Central memory CD8-positive, alpha-beta T cell (primary cell): ENCODE measurements at regions not wholly inside any gene's neighbourhood (a gene's known extent, or its start where the extent isn't known, plus 50 kb on each side); places are given as distances from the start of the nearest gene placed in this dataset.

Source experiments
- ATAC-seq: fragments of 150-1000 bp; cut with Tn5 transposase; replicated peaks from 2 replicates; pipeline ENCODE4 v1.10.0; 2022; ENCODE audit warnings: mild to moderate bottlenecking, moderate FRiP score, moderate number of reproducible peaks; ENCODE audit not compliant: poor library complexity, severe bottlenecking; ENCODE audit errors: extremely low read depth
- DNase-seq, 2 donors: peaks; one replicate each; pipeline ENCODE4 v3.0.0; 2021; ENCODE audit warnings: low spot score in 2 of 2
- H3K27ac Mint-ChIP-seq: one replicate; pipeline ENCODE4 v1.8.0; 2022; ENCODE audit warnings: low read depth, mild to moderate bottlenecking, moderate library complexity, mixed read lengths
- H3K27me3 Mint-ChIP-seq: one replicate; pipeline ENCODE4 v1.8.0; 2022; ENCODE audit warnings: mixed read lengths
- H3K36me3 Mint-ChIP-seq: one replicate; pipeline ENCODE4 v1.8.0; 2022; ENCODE audit warnings: mild to moderate bottlenecking, moderate library complexity, mixed read lengths; ENCODE audit not compliant: insufficient read depth
- H3K4me1 Mint-ChIP-seq: one replicate; pipeline ENCODE4 v1.8.0; 2022; ENCODE audit warnings: mixed read lengths
- H3K4me3 Mint-ChIP-seq: one replicate; pipeline ENCODE4 v1.8.0; 2022; ENCODE audit warnings: mild to moderate bottlenecking, moderate library complexity, mixed read lengths
- H3K9me3 Mint-ChIP-seq: one replicate; pipeline ENCODE4 v1.8.0; 2022; ENCODE audit warnings: mixed read lengths

- peaks cover 60% of the 10 kb centered on the region for H3K27me3 Mint-ChIP-seq
- H3K4me3 Mint-ChIP-seq, result no peak overlapping the region
- ATAC-seq (no peak), DNase-seq (no peak)
- no peak overlapping the region for H3K27ac Mint-ChIP-seq
- no peaks in the 10 kb centered on the region for H3K9me3 Mint-ChIP-seq
- peaks cover 6% of the 10 kb centered on the region for H3K4me1 Mint-ChIP-seq
- H3K36me3 Mint-ChIP-seq, result no peaks in the 10 kb centered on the region
Measured at GRCh38 chr10:128375171-128375570, 248.9 kb upstream of the MKI67 start.

- Mint-ChIP-seq H3K9me3 (no peaks in the 10 kb centered on the region), H3K36me3 (no peaks in the 10 kb centered on the region), H3K27ac (no peak overlapping the region), H3K27me3 (peaks cover 59% of the 10 kb centered on the region), H3K4me1 (peaks cover 6% of the 10 kb centered on the region), H3K4me3 (no peak overlapping the region)
- no peak for ATAC-seq
- DNase-seq, result no peak
Measured at GRCh38 chr10:128377364-128377987, 251.3 kb upstream of the MKI67 start.

- Mint-ChIP-seq H3K27ac (no peak overlapping the region), H3K9me3 (no peaks in the 10 kb centered on the region), H3K36me3 (no peaks in the 10 kb centered on the region), H3K27me3 (peaks cover 59% of the 10 kb centered on the region), H3K4me3 (no peak overlapping the region), H3K4me1 (peaks cover 6% of the 10 kb centered on the region)
- no peak for ATAC-seq
- no peak for DNase-seq
Measured at GRCh38 chr10:128377988-128378387, 251.8 kb upstream of the MKI67 start.

GRCh38 chr10:128380946-128381345 is 254.7 kb upstream of the MKI67 start:
- Mint-ChIP-seq H3K27ac (no peak overlapping the region), H3K36me3 (no peaks in the 10 kb centered on the region), H3K4me3 (no peak overlapping the region), H3K4me1 (no peaks in the 10 kb centered on the region), H3K9me3 (peaks cover 5% of the 10 kb centered on the region), H3K27me3 (peaks cover 29% of the 10 kb centered on the region)
- ATAC-seq (no peak), DNase-seq (no peak)

- Mint-ChIP-seq H3K4me3 (no peak overlapping the region), H3K4me1 (no peaks in the 10 kb centered on the region), H3K36me3 (no peaks in the 10 kb centered on the region), H3K27ac (no peak overlapping the region), H3K9me3 (peaks cover 5% of the 10 kb centered on the region), H3K27me3 (peaks cover 26% of the 10 kb centered on the region)
- ATAC-seq (no peak), DNase-seq (no peak)
Measured at GRCh38 chr10:128382225-128382624, 256.0 kb upstream of the MKI67 start.

- ATAC-seq, result no peak
- Mint-ChIP-seq H3K36me3 (no peaks in the 10 kb centered on the region), H3K27ac (no peak overlapping the region), H3K27me3 (peaks cover 10% of the 10 kb centered on the region), H3K4me3 (no peak overlapping the region), H3K4me1 (no peaks in the 10 kb centered on the region), H3K9me3 (peaks cover 5% of the 10 kb centered on the region)
- DNase-seq, result no peak
Measured at GRCh38 chr10:128384831-128385230, 258.6 kb upstream of the MKI67 start.

- Mint-ChIP-seq H3K36me3 (no peaks in the 10 kb centered on the region), H3K4me3 (no peak overlapping the region), H3K4me1 (no peaks in the 10 kb centered on the region), H3K9me3 (peaks cover 5% of the 10 kb centered on the region), H3K27ac (no peak overlapping the region), H3K27me3 (peaks cover 9% of the 10 kb centered on the region)
- DNase-seq (no peak), ATAC-seq (no peak)
Measured at GRCh38 chr10:128386231-128386630, 260.0 kb upstream of the MKI67 start.

- no peak overlapping the region for H3K4me3 Mint-ChIP-seq
- H3K36me3 Mint-ChIP-seq, result no peaks in the 10 kb centered on the region
- H3K27me3 Mint-ChIP-seq, result peaks cover 9% of the 10 kb centered on the region
- DNase-seq (no peak), ATAC-seq (no peak)
- H3K4me1 Mint-ChIP-seq, result no peaks in the 10 kb centered on the region
- no peak overlapping the region for H3K27ac Mint-ChIP-seq
- peaks cover 5% of the 10 kb centered on the region for H3K9me3 Mint-ChIP-seq
Measured at GRCh38 chr10:128386816-128387604, 260.8 kb upstream of the MKI67 start.

GRCh38 chr10:128390596-128390995 is 264.4 kb upstream of the MKI67 start:
- peaks cover 2% of the 10 kb centered on the region for H3K36me3 Mint-ChIP-seq
- peaks cover 9% of the 10 kb centered on the region for H3K27me3 Mint-ChIP-seq
- H3K4me3 Mint-ChIP-seq, result no peak overlapping the region
- H3K27ac Mint-ChIP-seq, result no peak overlapping the region
- H3K4me1 Mint-ChIP-seq, result no peaks in the 10 kb centered on the region
- ATAC-seq, result no peak
- H3K9me3 Mint-ChIP-seq, result no peaks in the 10 kb centered on the region
- no peak for DNase-seq

- no peak overlapping the region for H3K27ac Mint-ChIP-seq
- H3K36me3 Mint-ChIP-seq, result peaks cover 2% of the 10 kb centered on the region
- H3K27me3 Mint-ChIP-seq, result peaks cover 9% of the 10 kb centered on the region
- no peak overlapping the region for H3K4me3 Mint-ChIP-seq
- DNase-seq, result no peak
- ATAC-seq, result no peak
- H3K4me1 Mint-ChIP-seq, result no peaks in the 10 kb centered on the region
- no peaks in the 10 kb centered on the region for H3K9me3 Mint-ChIP-seq
Measured at GRCh38 chr10:128393546-128393945, 267.3 kb upstream of the MKI67 start.

- Mint-ChIP-seq H3K27ac (no peak overlapping the region), H3K36me3 (peaks cover 2% of the 10 kb centered on the region), H3K4me3 (no peak overlapping the region), H3K4me1 (no peaks in the 10 kb centered on the region), H3K9me3 (peaks cover 7% of the 10 kb centered on the region), H3K27me3 (no peaks in the 10 kb centered on the region)
- DNase-seq, result no peak
- no peak for ATAC-seq
Measured at GRCh38 chr10:128398118-128398517, 271.9 kb upstream of the MKI67 start.

GRCh38 chr10:128398999-128399398 is 272.8 kb upstream of the MKI67 start:
- Mint-ChIP-seq H3K27ac (no peak overlapping the region), H3K4me1 (no peaks in the 10 kb centered on the region), H3K36me3 (peaks cover 2% of the 10 kb centered on the region), H3K9me3 (peaks cover 7% of the 10 kb centered on the region), H3K27me3 (no peaks in the 10 kb centered on the region), H3K4me3 (no peak overlapping the region)
- ATAC-seq (no peak), DNase-seq (no peak)

- no peak for DNase-seq
- H3K36me3 Mint-ChIP-seq, result no peaks in the 10 kb centered on the region
- H3K27ac Mint-ChIP-seq, result no peak overlapping the region
- no peak for ATAC-seq
- no peaks in the 10 kb centered on the region for H3K27me3 Mint-ChIP-seq
- no peak overlapping the region for H3K4me3 Mint-ChIP-seq
- H3K4me1 Mint-ChIP-seq, result no peaks in the 10 kb centered on the region
- H3K9me3 Mint-ChIP-seq, result peaks cover 7% of the 10 kb centered on the region
Measured at GRCh38 chr10:128400564-128400963, 274.3 kb upstream of the MKI67 start.
